Spleen (tissue), 11 donors: ENCODE measurements at regions not wholly inside any gene's neighbourhood (a gene's known extent, or its start where the extent isn't known, plus 50 kb on each side); places are given as distances from the start of the nearest gene placed in this dataset.

Experiments
- DNase-seq: peaks from one replicate; pipeline ENCODE4 v3.0.0-alpha.2; 2020
- H3K27ac ChIP-seq, 8 donors: fragments of 200-600 bp; sonication (generic) in 7 of 8; 1 replicate in 4 of 8; 2 replicates in 4 of 8; pipeline versions ENCODE4 v1.5.0 to v1.8.0; 2016 to 2021; ENCODE audit warnings: inconsistent platforms in 4 of 8, mild to moderate bottlenecking in 4 of 8, moderate library complexity in 1 of 8
- H3K27me3 ChIP-seq, 7 donors: fragments of 200-600 bp; sonication (generic) in 6 of 7; replicated peaks in 1 of 7; 1 replicate in 4 of 7; 2 replicates in 3 of 7; pipeline versions ENCODE4 v1.5.0 to v1.8.0; 2016 to 2021; ENCODE audit warnings: inconsistent platforms in 3 of 7, mild to moderate bottlenecking in 1 of 7
- H3K36me3 ChIP-seq, 6 donors: fragments of 200-600 bp; sonication (generic) in 5 of 6; 1 replicate in 4 of 6; 2 replicates in 2 of 6; pipeline versions ENCODE4 v1.5.0 to v1.8.0; 2016 to 2021; ENCODE audit warnings: inconsistent platforms in 2 of 6
- H3K4me1 ChIP-seq, 6 donors: fragments of 200-600 bp; sonication (generic) in 5 of 6; 1 replicate in 3 of 6; 2 replicates in 3 of 6; pipeline versions ENCODE4 v1.5.0 to v1.8.0; 2016 to 2021; ENCODE audit warnings: inconsistent platforms in 3 of 6
- H3K4me3 ChIP-seq, 8 donors: fragments of 200-600 bp; sonication (generic) in 7 of 8; 1 replicate in 4 of 8; 2 replicates in 4 of 8; pipeline versions ENCODE4 v1.5.0 to v1.8.0; 2016 to 2021; ENCODE audit warnings: inconsistent platforms in 4 of 8, mild to moderate bottlenecking in 4 of 8, moderate library complexity in 2 of 8
- H3K9me3 ChIP-seq, 8 donors: fragments of 200-600 bp; sonication (generic) in 7 of 8; 1 replicate in 4 of 8; 2 replicates in 4 of 8; pipeline versions ENCODE4 v1.5.0 to v1.8.0; 2016 to 2021; ENCODE audit warnings: inconsistent platforms in 4 of 8
- POLR2A ChIP-seq, 3 donors: fragments of 450-650 bp; IDR thresholded peaks; one replicate each; pipeline ENCODE4 v1.5.1; 2017; ENCODE audit warnings: antibody characterized with exemption in 3 of 3, mild to moderate bottlenecking in 1 of 3
- POLR2AphosphoS5 ChIP-seq, 3 donors: sonication (generic); formaldehyde crosslinking; IDR thresholded peaks; one replicate each; pipeline ENCODE4 v1.5.1; 2017; ENCODE audit warnings: antibody characterized with exemption in 3 of 3
- WGBS, 5 donors: extraction: QIAGEN DNeasy Blood & Tissue Kit in 3 of 5; methylation state at CpG; one replicate each; pipeline versions ENCODE4 v1.1.5 to v1.1.7; 2013 to 2018; 5-methylcytosine and 5-hydroxymethylcytosine counted together
- intact Hi-C: fragments of 100-400 bp; cut with DNase I; formaldehyde crosslinking; loops from one replicate; pipeline ENCODE4 v1.15.0; 2023; ENCODE audit warnings: low total_unique reads
- TF ChIP-seq, protein P1 (sequence below), 11 experiments: fragments of 200-600 bp in 7 of 11; fragments of 450-650 bp in 4 of 11; sonication (generic) in 4 of 11; IDR thresholded peaks in 8 of 11; conservative IDR thresholded peaks in 3 of 11; 1 replicate in 7 of 11; 2 replicates in 4 of 11; pipeline versions ENCODE4 v1.4.0 to v1.8.0; 2016 to 2021; ENCODE audit warnings: antibody characterized with exemption in 11 of 11, inconsistent platforms in 4 of 11, mild to moderate bottlenecking in 1 of 11
- donor health status: healthy with polysubstance abuse.
- donor health status: DM: no; HTN: no; CAD: no; lungs with moderate emphysema.
- donor health status: DM: no; HTN: no; CAD: no.
- donor health status: Bipolar disorder and iron deficiency.
- donor health status: healthy.
- donor health status: DM: no; HTN: no; CAD: no.
- donor health status: DM: yes; HTN: yes; CAD: no.

DNA sequence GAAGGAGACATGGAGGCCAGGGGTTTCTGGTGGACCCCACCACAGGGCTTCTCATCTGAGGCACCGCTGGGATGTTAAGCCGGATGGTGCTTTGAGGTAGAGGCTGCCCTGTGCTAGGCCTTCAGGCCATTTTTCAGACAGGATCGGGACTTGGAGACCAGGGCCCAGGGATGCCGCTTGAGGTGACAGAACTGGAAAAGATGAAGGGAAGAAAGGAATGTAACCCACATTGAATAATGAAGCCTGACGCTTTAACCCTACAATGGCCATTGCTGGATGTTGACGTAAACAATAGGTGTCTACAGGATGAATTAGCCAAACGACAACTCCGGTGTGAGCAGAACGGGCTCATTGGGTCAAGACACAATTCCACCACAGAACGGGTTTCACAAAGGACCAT lies 62.5 kb downstream of the CEBPB start:
- Histone ChIP-seq H3K36me3 (no peaks in the 10 kb centered on the region), H3K4me1 (peaks cover 0 to 4% (median 0%) of the 10 kb centered on the region in 6 donors), H3K27me3 (peaks cover 0 to 7% (median 0%) of the 10 kb centered on the region in 7 donors), H3K4me3 (no peak overlapping the region), H3K9me3 (no peaks in the 10 kb centered on the region), H3K27ac (no peak overlapping the region)
- no peak for DNase-seq
- TF ChIP-seq POLR2AphosphoS5 (IDR thresholded peaks at IDR 0.05) (no peak), POLR2A (IDR thresholded peaks at IDR 0.05) (no peak)
- TF ChIP-seq, protein P1, sequence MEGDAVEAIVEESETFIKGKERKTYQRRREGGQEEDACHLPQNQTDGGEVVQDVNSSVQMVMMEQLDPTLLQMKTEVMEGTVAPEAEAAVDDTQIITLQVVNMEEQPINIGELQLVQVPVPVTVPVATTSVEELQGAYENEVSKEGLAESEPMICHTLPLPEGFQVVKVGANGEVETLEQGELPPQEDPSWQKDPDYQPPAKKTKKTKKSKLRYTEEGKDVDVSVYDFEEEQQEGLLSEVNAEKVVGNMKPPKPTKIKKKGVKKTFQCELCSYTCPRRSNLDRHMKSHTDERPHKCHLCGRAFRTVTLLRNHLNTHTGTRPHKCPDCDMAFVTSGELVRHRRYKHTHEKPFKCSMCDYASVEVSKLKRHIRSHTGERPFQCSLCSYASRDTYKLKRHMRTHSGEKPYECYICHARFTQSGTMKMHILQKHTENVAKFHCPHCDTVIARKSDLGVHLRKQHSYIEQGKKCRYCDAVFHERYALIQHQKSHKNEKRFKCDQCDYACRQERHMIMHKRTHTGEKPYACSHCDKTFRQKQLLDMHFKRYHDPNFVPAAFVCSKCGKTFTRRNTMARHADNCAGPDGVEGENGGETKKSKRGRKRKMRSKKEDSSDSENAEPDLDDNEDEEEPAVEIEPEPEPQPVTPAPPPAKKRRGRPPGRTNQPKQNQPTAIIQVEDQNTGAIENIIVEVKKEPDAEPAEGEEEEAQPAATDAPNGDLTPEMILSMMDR (IDR thresholded peaks at IDR 0.05 in 8 of 11, conservative IDR thresholded peaks at IDR 0.05 in 3 of 11): no peak
- intact Hi-C loops: no loop called here
- WGBS, 5 donors: 91 to 98% (median 94%) methylated on average over 10 of the region's 10 CpGs

DNA sequence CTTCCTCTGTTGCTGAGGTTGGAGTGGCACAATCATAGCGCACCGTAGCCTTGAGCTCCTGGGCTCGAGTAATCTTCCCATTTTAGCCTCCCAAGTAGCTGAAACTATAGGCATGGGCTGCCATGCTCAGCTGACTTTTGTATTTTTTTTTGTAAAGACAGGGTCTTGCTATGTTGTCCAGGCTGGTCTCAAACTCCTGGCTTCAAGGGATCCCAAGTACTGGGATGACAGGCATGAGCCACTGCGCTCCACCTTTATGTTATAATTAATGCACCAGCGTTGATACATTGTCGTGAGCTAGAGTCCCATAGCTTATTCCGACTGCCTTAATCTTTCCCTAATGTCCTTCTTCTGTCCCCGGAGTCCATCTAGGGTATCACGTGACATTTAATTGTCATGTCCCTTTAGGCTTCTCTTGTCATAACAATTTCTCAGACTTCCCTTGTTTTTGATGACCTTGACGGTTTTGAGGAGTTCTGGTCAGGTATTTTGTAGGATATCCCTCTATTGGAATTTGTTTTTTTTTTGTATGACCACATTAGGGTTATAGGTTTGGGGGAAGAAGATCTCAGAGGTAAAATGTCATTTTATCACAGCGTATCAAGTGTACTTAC lies 63.9 kb downstream of the CEBPB start:
- DNase-seq: no peak
- no peak overlapping the region for H3K4me3 ChIP-seq
- no peaks in the 10 kb centered on the region for H3K9me3 ChIP-seq
- peaks cover 0 to 15% (median 6%) of the 10 kb centered on the region in 6 donors for H3K4me1 ChIP-seq
- intact Hi-C loops: no loop called here
- H3K36me3 ChIP-seq: no peaks in the 10 kb centered on the region
- WGBS, 5 donors: 77 to 92% (median 88%) methylated on average over 11 of the region's 11 CpGs
- no peak overlapping the region for H3K27ac ChIP-seq
- TF ChIP-seq, protein P1 (IDR thresholded peaks at IDR 0.05 in 8 of 11, conservative IDR thresholded peaks at IDR 0.05 in 3 of 11): no peak
- TF ChIP-seq POLR2AphosphoS5 (IDR thresholded peaks at IDR 0.05): no peak
- TF ChIP-seq POLR2A (IDR thresholded peaks at IDR 0.05): no peak
- peaks cover 0 to 7% (median 0%) of the 10 kb centered on the region in 7 donors for H3K27me3 ChIP-seq

DNA sequence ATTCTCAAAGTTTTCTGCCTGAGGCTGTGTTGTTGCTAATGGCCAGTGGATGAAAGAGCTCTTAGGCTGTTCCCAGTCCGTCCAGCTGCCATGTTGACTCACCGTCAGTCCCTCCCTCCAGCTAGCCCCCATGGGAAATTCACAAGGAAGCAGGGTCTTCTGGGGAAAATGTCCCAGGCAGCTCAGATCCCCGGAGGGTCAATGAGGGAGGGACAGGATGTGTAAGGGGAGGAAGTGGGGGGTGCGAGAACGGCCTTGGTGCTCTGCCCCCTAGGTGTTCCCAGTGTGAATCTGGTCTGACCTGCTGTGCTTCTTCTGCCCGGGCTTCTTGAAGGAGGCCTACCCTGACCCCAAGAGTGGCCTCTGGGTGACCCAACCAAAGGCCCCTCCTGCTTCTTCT lies 65.9 kb downstream of the CEBPB start:
- TF ChIP-seq POLR2A (IDR thresholded peaks at IDR 0.05): no peak
- TF ChIP-seq, protein P1 (IDR thresholded peaks at IDR 0.05 in 8 of 11, conservative IDR thresholded peaks at IDR 0.05 in 3 of 11): no peak
- TF ChIP-seq POLR2AphosphoS5 (IDR thresholded peaks at IDR 0.05): no peak

DNA sequence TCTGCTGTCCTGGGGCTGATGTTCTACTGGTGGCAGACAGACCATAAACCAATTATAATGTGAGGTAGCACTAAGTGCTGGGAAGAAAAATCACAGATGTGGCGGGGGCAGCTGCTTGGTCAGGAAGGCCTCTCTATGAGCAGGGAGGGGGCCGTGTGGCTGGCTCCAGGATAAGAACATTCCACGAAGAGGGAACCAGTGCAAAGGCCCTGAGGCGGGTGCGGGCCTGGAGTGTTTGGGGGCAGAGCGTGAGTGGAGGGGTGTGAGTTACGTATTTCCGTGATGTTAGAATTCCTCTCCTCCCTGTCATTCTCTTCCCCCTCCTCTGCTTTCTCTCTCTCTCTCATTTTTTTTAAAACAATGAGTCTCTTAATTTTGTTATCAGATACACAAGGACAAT lies 67.2 kb downstream of the CEBPB start:
- no peak for DNase-seq

More for the DNA sequence above, 65.9 kb downstream of the CEBPB start:
- Histone ChIP-seq H3K4me3 (no peak overlapping the region), H3K9me3 (no peaks in the 10 kb centered on the region), H3K27me3 (no peaks in the 10 kb centered on the region), H3K4me1 (peaks cover 0 to 35% (median 20%) of the 10 kb centered on the region in 6 donors), H3K36me3 (no peaks in the 10 kb centered on the region), H3K27ac (no peak overlapping the region)
- no peak for DNase-seq
- intact Hi-C loops: no loop called here
- WGBS, 5 donors: 40 to 71% (median 62%) methylated on average over 3 to 6 of the region's 6 CpGs

More for the DNA sequence above, 67.2 kb downstream of the CEBPB start:
- Histone ChIP-seq H3K4me1 (peaks cover 0 to 33% (median 20%) of the 10 kb centered on the region in 6 donors), H3K27me3 (no peaks in the 10 kb centered on the region), H3K4me3 (no peak overlapping the region), H3K27ac (no peak overlapping the region), H3K36me3 (no peaks in the 10 kb centered on the region), H3K9me3 (no peaks in the 10 kb centered on the region)
- 87 to 97% (median 96%) methylated on average over 8 of the region's 8 CpGs for WGBS, 5 donors
- TF ChIP-seq POLR2A (IDR thresholded peaks at IDR 0.05): no peak
- TF ChIP-seq POLR2AphosphoS5 (IDR thresholded peaks at IDR 0.05): no peak
- intact Hi-C loops: no loop called here
